H1 (cell line): ENCODE measurements at regions not wholly inside any gene's neighbourhood (a gene's known extent, or its start where the extent isn't known, plus 50 kb on each side); places are given as distances from the start of the nearest gene placed in this dataset.

Source experiments
- CTCF ChIA-PET: fragments of 300-600 bp; sonication (Branson Sonifier 250); formaldehyde crosslinking; loops from one replicate; lab custom pipeline; 2021; ENCODE audit not compliant: partially characterized antibody; lab: Charles Lee
- POLR2A ChIA-PET: fragments of 300-600 bp; sonication (Branson Sonifier 250); formaldehyde crosslinking; loops from one replicate; lab custom pipeline; 2021; ENCODE audit warnings: inconsistent platforms; ENCODE audit not compliant: partially characterized antibody; lab: Charles Lee
- DNase-seq, 2 experiments: peaks; one replicate each; pipeline versions ENCODE4 v3.0.0 to v3.0.0-alpha.2; 2010 to 2022; ENCODE audit warnings: low spot score in 2 of 2, low read depth in 1 of 2, mixed read lengths in 1 of 2
- FAIRE-seq: peaks from 2 replicates; lab custom pipeline; 2011; peaks lifted over from hg19 to GRCh38; lab: Jason Lieb, UNC
- H2AFZ ChIP-seq: 2 replicates; pipeline ENCODE4 v1.8.1; 2012; ENCODE audit warnings: low read length, inconsistent platforms
- H2AK5ac ChIP-seq: 2 replicates; pipeline ENCODE4 v1.6.1; 2013; ENCODE audit warnings: low read depth, low read length
- H2BK120ac ChIP-seq: replicated peaks from 2 replicates; pipeline ENCODE3; 2013; ENCODE audit warnings: low read depth, low read length, inconsistent platforms
- H2BK12ac ChIP-seq: 2 replicates; pipeline ENCODE4 v1.6.1; 2013; ENCODE audit warnings: low read depth, low read length
- H2BK15ac ChIP-seq: 2 replicates; pipeline ENCODE4 v1.6.1; 2013; ENCODE audit warnings: low read length
- H2BK20ac ChIP-seq: 2 replicates; pipeline ENCODE4 v1.6.1; 2013; ENCODE audit warnings: low read length
- H2BK5ac ChIP-seq: 2 replicates; pipeline ENCODE4 v1.6.1; 2013; ENCODE audit warnings: low read depth, low read length
- H3K14ac ChIP-seq: 2 replicates; pipeline ENCODE4 v1.6.1; 2013; ENCODE audit warnings: inconsistent platforms; ENCODE audit not compliant: insufficient read length
- H3K18ac ChIP-seq: 2 replicates; pipeline ENCODE4 v1.6.1; 2013; ENCODE audit warnings: low read length; ENCODE audit errors: extremely low read depth
- H3K23ac ChIP-seq: 2 replicates; pipeline ENCODE4 v1.6.1; 2013; ENCODE audit warnings: inconsistent platforms; ENCODE audit not compliant: insufficient read length
- H3K23me2 ChIP-seq: 2 replicates; pipeline ENCODE4 v1.6.1; 2013; ENCODE audit warnings: low read depth, low read length
- H3K27ac ChIP-seq: 2 replicates; pipeline ENCODE4 v1.6.1; 2011; ENCODE audit warnings: low read depth, low read length, inconsistent platforms
- H3K27me3 ChIP-seq, 4 experiments: replicated peaks in 1 of 4; 1 replicate in 1 of 4; 2 replicates in 3 of 4; pipeline versions ENCODE4 v1.6.1 to v1.8.1; 2011 to 2013; ENCODE audit warnings: low read length in 3 of 4, mild to moderate bottlenecking in 3 of 4, inconsistent platforms in 2 of 4, mixed read lengths in 2 of 4, moderate library complexity in 1 of 4; ENCODE audit not compliant: control insufficient read depth in 3 of 4, insufficient read depth in 3 of 4; ENCODE audit errors: extremely low read depth in 1 of 4
- H3K36me3 ChIP-seq, 4 experiments: 2 replicates each; pipeline versions ENCODE4 v1.6.1 to v1.8.1; 2011 to 2013; ENCODE audit warnings: mild to moderate bottlenecking in 4 of 4, low read length in 3 of 4, moderate library complexity in 2 of 4, control low read depth in 1 of 4, inconsistent platforms in 1 of 4; ENCODE audit not compliant: insufficient read depth in 4 of 4, control insufficient read depth in 2 of 4
- H3K4ac ChIP-seq: replicated peaks from 2 replicates; pipeline ENCODE3; 2013; ENCODE audit warnings: low read length, low read depth, mixed read lengths, inconsistent platforms; ENCODE audit not compliant: insufficient read length
- H3K4me1 ChIP-seq, 4 experiments: replicated peaks in 1 of 4; 1 replicate in 1 of 4; 2 replicates in 3 of 4; pipeline versions ENCODE4 v1.6.1 to v1.8.1; 2011 to 2013; ENCODE audit warnings: low read length in 3 of 4, inconsistent platforms in 2 of 4, mixed read lengths in 1 of 4; ENCODE audit not compliant: insufficient read depth in 4 of 4, control insufficient read depth in 3 of 4
- H3K4me2 ChIP-seq, 2 experiments: 2 replicates each; pipeline versions ENCODE4 v1.6.1 to v1.8.1; 2011 to 2013; ENCODE audit warnings: low read depth in 2 of 2, low read length in 2 of 2, control low read depth in 1 of 2, inconsistent platforms in 1 of 2, mild to moderate bottlenecking in 1 of 2; ENCODE audit not compliant: insufficient read depth in 1 of 2
- H3K4me3 ChIP-seq, 4 experiments: fragments of 200-600, 300-600 bp in 1 of 4; sonication (generic), shearing (Covaris generic), sonication (Bioruptor Twin) in 1 of 4; 2 replicates each; pipeline versions ENCODE4 v1.5.1 to v1.8.1; 2011 to 2016; ENCODE audit warnings: low read length in 4 of 4, low read depth in 3 of 4, control low read depth in 2 of 4, inconsistent platforms in 2 of 4, mild to moderate bottlenecking in 2 of 4, mixed read lengths in 1 of 4, moderate library complexity in 1 of 4; ENCODE audit not compliant: insufficient read depth in 2 of 4; ENCODE audit errors: extremely low read depth in 1 of 4
- H3K56ac ChIP-seq: replicated peaks from 2 replicates; pipeline ENCODE3; 2013; ENCODE audit warnings: low read depth, mild to moderate bottlenecking, mixed read lengths, low read length, inconsistent platforms; ENCODE audit not compliant: insufficient read length
- H3K79me1 ChIP-seq: 2 replicates; pipeline ENCODE4 v1.6.1; 2013; ENCODE audit warnings: low read depth, low read length, control low read depth
- H3K79me2 ChIP-seq, 2 experiments: 2 replicates each; pipeline versions ENCODE4 v1.6.1 to v1.8.1; 2012 to 2013; ENCODE audit warnings: low read length in 2 of 2, mild to moderate bottlenecking in 2 of 2, inconsistent platforms in 1 of 2; ENCODE audit not compliant: insufficient read depth in 2 of 2, control insufficient read depth in 1 of 2
- H3K9ac ChIP-seq, 4 experiments: replicated peaks in 1 of 4; 1 replicate in 1 of 4; 2 replicates in 3 of 4; pipeline versions ENCODE4 v1.6.1 to v1.8.1; 2011 to 2013; ENCODE audit warnings: low read depth in 3 of 4, low read length in 3 of 4, control low read depth in 2 of 4, mild to moderate bottlenecking in 2 of 4, moderate library complexity in 2 of 4, inconsistent platforms in 1 of 4; ENCODE audit errors: extremely low read depth in 1 of 4
- H3K9me3 ChIP-seq, 2 experiments: 2 replicates each; pipeline versions ENCODE4 v1.6.1 to v1.8.1; 2012 to 2013; ENCODE audit warnings: mild to moderate bottlenecking in 2 of 2, moderate library complexity in 2 of 2, control low read depth in 1 of 2, inconsistent platforms in 1 of 2, low read depth in 1 of 2, low read length in 1 of 2, mixed read lengths in 1 of 2; ENCODE audit not compliant: insufficient read depth in 2 of 2
- H4K20me1 ChIP-seq, 2 experiments: replicated peaks in 1 of 2; 2 replicates each; pipeline versions ENCODE3 to v1.8.1; 2011 to 2013; ENCODE audit warnings: inconsistent platforms in 2 of 2, low read length in 2 of 2, mild to moderate bottlenecking in 1 of 2; ENCODE audit not compliant: insufficient read depth in 2 of 2, control insufficient read depth in 1 of 2
- H4K5ac ChIP-seq: 2 replicates; pipeline ENCODE4 v1.6.1; 2013; ENCODE audit warnings: low read length, low read depth, mixed read lengths, inconsistent platforms; ENCODE audit not compliant: insufficient read length
- H4K8ac ChIP-seq: 2 replicates; pipeline ENCODE4 v1.8.0; 2013; ENCODE audit warnings: mild to moderate bottlenecking, moderate library complexity, low read length, inconsistent platforms; ENCODE audit not compliant: insufficient read depth; ENCODE audit errors: extremely low read depth
- H4K91ac ChIP-seq: replicated peaks from 2 replicates; pipeline ENCODE3; 2013; ENCODE audit warnings: low read length, mixed read lengths, inconsistent platforms; ENCODE audit not compliant: insufficient read length
- RFX5 ChIP-seq: IDR thresholded peaks from 2 replicates; pipeline ENCODE4 v1.6.1; 2011; ENCODE audit warnings: low read depth, low read length, improper control_type of control experiment, borderline replicate concordance
- WGBS, 2 experiments: shearing (Covaris generic) in 1 of 2; methylation state at CpG; one replicate each; pipeline versions ENCODE4 v1.1.6 to v1.1.7; 2013 to 2015; ENCODE audit warnings: low lambda C conversion rate in 2 of 2, mixed read lengths in 2 of 2, inconsistent platforms in 1 of 2, low coverage in 1 of 2, missing lambda C conversion rate in 1 of 2; ENCODE audit not compliant: insufficient replicate concordance in 2 of 2, insufficient coverage in 1 of 2, insufficient read length in 1 of 2; ENCODE audit errors: extremely low coverage in 1 of 2, missing lambda C conversion rate in 1 of 2; 5-methylcytosine and 5-hydroxymethylcytosine counted together

- WGBS, 2 experiments, result 100% methylated on average over 1 of the region's 1 CpG; no CpG with 5 or more reads in 1 of the 2 experiments
These were observed 146.4 kb downstream of the FGF10 start for GRCh38 chr5:44242791-44243190.

More at GRCh38 chr5:44242791-44243190, 146.4 kb downstream of the FGF10 start:
- ChIA-PET POLR2A (no interaction called here), CTCF (interaction anchor here (1.9 kb wide), 1 partner anchor 90 kb away, joined by 5 read pairs; no protein-coding TSS in a partner anchor)
- FAIRE-seq (no peak), DNase-seq (no peak)
- Histone ChIP-seq H3K9ac (no peak overlapping the region), H4K20me1 (no peaks in the 10 kb centered on the region), H2AFZ (no peak overlapping the region), H4K91ac (no peak overlapping the region), H3K27me3 (no peaks in the 10 kb centered on the region), H4K8ac (no peak overlapping the region), H3K4ac (no peak overlapping the region), H3K36me3 (no peaks in the 10 kb centered on the region), H2BK120ac (no peak overlapping the region), H3K79me1 (no peaks in the 10 kb centered on the region), H3K23ac (no peak overlapping the region), H3K4me3 (no peak overlapping the region), H2BK15ac (no peak overlapping the region), H3K18ac (no peak overlapping the region), H2AK5ac (no peak overlapping the region), H2BK12ac (no peak overlapping the region), H3K27ac (no peak overlapping the region), H3K23me2 (no peaks in the 10 kb centered on the region), H2BK5ac (no peak overlapping the region), H3K79me2 (no peaks in the 10 kb centered on the region), H3K14ac (no peak overlapping the region), H3K4me1 (peaks cover 0 to 3% (median 0%) of the 10 kb centered on the region in 4 experiments; a peak in 1 of 7 replicates), H4K5ac (no peak overlapping the region), H3K4me2 (no peak overlapping the region), H2BK20ac (no peak overlapping the region), H3K9me3 (no peaks in the 10 kb centered on the region; a peak in 1 of 4 replicates), H3K56ac (no peak overlapping the region)
- no peak for TF ChIP-seq RFX5
